CD14-positive monocyte (primary cell): ENCODE measurements at regions not wholly inside any gene's neighbourhood (a gene's known extent, or its start where the extent isn't known, plus 50 kb on each side); places are given as distances from the start of the nearest gene placed in this dataset.
"Not testable (repeated sequence)": the region's sequence is repeated elsewhere in the genome, so short reads cannot be mapped to it uniquely, and the experiment has no call there.

Source experiments
- DNase-seq, 3 donors: peaks; one replicate each; pipeline ENCODE4 v3.0.0-alpha.2; 2011 to 2022
- H2AFZ ChIP-seq: 2 replicates; pipeline ENCODE4 v1.6.0; 2012; ENCODE audit warnings: mild to moderate bottlenecking, low read depth, low read length, inconsistent platforms; ENCODE audit not compliant: insufficient read depth, poor library complexity, severe bottlenecking
- H3K27ac ChIP-seq, 2 donors: 1 replicate in 1 of 2; 2 replicates in 1 of 2; pipeline ENCODE4 v1.5.1; 2012 to 2013; ENCODE audit warnings: low read length in 2 of 2, control low read depth in 1 of 2, inconsistent platforms in 1 of 2, low read depth in 1 of 2, mild to moderate bottlenecking in 1 of 2
- H3K27me3 ChIP-seq, 2 donors: one replicate each; pipeline versions ENCODE4 v1.6.0 to v1.6.1; 2011 to 2013; ENCODE audit warnings: low read length in 2 of 2; ENCODE audit not compliant: control insufficient read depth in 2 of 2, insufficient read depth in 2 of 2
- H3K36me3 ChIP-seq, 2 donors: replicated peaks in 1 of 2; 1 replicate in 1 of 2; 2 replicates in 1 of 2; pipeline versions ENCODE4 v1.5.1 to v1.6.1; 2012 to 2013; ENCODE audit warnings: low read length in 2 of 2, control low read depth in 1 of 2, inconsistent platforms in 1 of 2, mild to moderate bottlenecking in 1 of 2; ENCODE audit not compliant: insufficient read depth in 2 of 2, control insufficient read depth in 1 of 2
- H3K4me1 ChIP-seq, 2 donors: 1 replicate in 1 of 2; 2 replicates in 1 of 2; pipeline versions ENCODE4 v1.5.1 to v1.6.1; 2012 to 2013; ENCODE audit warnings: low read length in 2 of 2, control low read depth in 1 of 2, inconsistent platforms in 1 of 2, mild to moderate bottlenecking in 1 of 2, moderate library complexity in 1 of 2; ENCODE audit not compliant: insufficient read depth in 2 of 2, control insufficient read depth in 1 of 2
- H3K4me2 ChIP-seq: replicated peaks from 2 replicates; pipeline ENCODE3; 2012; ENCODE audit warnings: low read length, moderate library complexity, mild to moderate bottlenecking; ENCODE audit not compliant: poor library complexity, severe bottlenecking; ENCODE audit errors: extremely low read depth
- H3K4me3 ChIP-seq, 3 experiments: fragments of 200-600 bp in 1 of 3; sonication (generic) in 1 of 3; replicated peaks in 1 of 3; 1 replicate in 2 of 3; 2 replicates in 1 of 3; pipeline ENCODE4 v1.5.1; 2011 to 2013; ENCODE audit warnings: low read length in 3 of 3, mild to moderate bottlenecking in 3 of 3, control low read depth in 2 of 3, low read depth in 2 of 3, inconsistent platforms in 1 of 3, moderate library complexity in 1 of 3
- H3K79me2 ChIP-seq: 2 replicates; pipeline ENCODE4 v1.6.0; 2012; ENCODE audit warnings: mild to moderate bottlenecking, control low read depth, inconsistent platforms, low read length, moderate library complexity; ENCODE audit not compliant: insufficient read depth
- H3K9ac ChIP-seq: 2 replicates; pipeline ENCODE4 v1.6.0; 2017; ENCODE audit warnings: low read length, mild to moderate bottlenecking; ENCODE audit not compliant: insufficient read depth, poor library complexity, severe bottlenecking
- H3K9me3 ChIP-seq, 2 donors: replicated peaks in 1 of 2; 1 replicate in 1 of 2; 2 replicates in 1 of 2; pipeline versions ENCODE4 v1.5.1 to v1.6.1; 2012 to 2013; ENCODE audit warnings: low read length in 2 of 2, control low read depth in 1 of 2; ENCODE audit not compliant: control insufficient read depth in 1 of 2, insufficient read depth in 1 of 2
- H4K20me1 ChIP-seq: 2 replicates; pipeline ENCODE4 v1.6.0; 2012; ENCODE audit warnings: mild to moderate bottlenecking, low read length, control low read depth, moderate library complexity; ENCODE audit not compliant: insufficient read depth
- H3K27ac Mint-ChIP-seq, 7 donors: one replicate each; pipeline ENCODE4 v1.8.0; 2020; ENCODE audit warnings: mild to moderate bottlenecking in 7 of 7, mixed read lengths in 7 of 7, moderate library complexity in 6 of 7, inconsistent platforms in 2 of 7
- H3K27me3 Mint-ChIP-seq, 3 donors: one replicate each; pipeline ENCODE4 v1.8.0; 2021 to 2022; ENCODE audit warnings: low read depth in 3 of 3, mild to moderate bottlenecking in 3 of 3, mixed read lengths in 3 of 3, moderate library complexity in 3 of 3, inconsistent platforms in 1 of 3
- H3K36me3 Mint-ChIP-seq, 2 donors: one replicate each; pipeline ENCODE4 v1.8.0; 2020; ENCODE audit warnings: mixed read lengths in 2 of 2, inconsistent platforms in 1 of 2, mild to moderate bottlenecking in 1 of 2
- H3K4me1 Mint-ChIP-seq: one replicate; pipeline ENCODE4 v1.8.0; 2020; ENCODE audit warnings: mild to moderate bottlenecking, mixed read lengths
- H3K4me3 Mint-ChIP-seq, 2 donors: one replicate each; pipeline ENCODE4 v1.8.0; 2020; ENCODE audit warnings: mild to moderate bottlenecking in 2 of 2, mixed read lengths in 2 of 2, moderate library complexity in 1 of 2
- H3K9me3 Mint-ChIP-seq, 7 donors: one replicate each; pipeline ENCODE4 v1.8.0; 2020 to 2022; ENCODE audit warnings: mixed read lengths in 7 of 7, mild to moderate bottlenecking in 6 of 7, moderate library complexity in 6 of 7, inconsistent platforms in 2 of 7
- WGBS: methylation state at CpG from one replicate; pipeline ENCODE4 v1.1.5; 2013; ENCODE audit warnings: missing lambda C conversion rate; ENCODE audit not compliant: insufficient coverage; 5-methylcytosine and 5-hydroxymethylcytosine counted together
- intact Hi-C, 2 donors: fragments of 100-400 bp; cut with micrococcal nuclease; formaldehyde crosslinking; loops; one replicate each; pipeline versions ENCODE4 v1.15.0 to v1.15.1; 2023
- TF ChIP-seq, protein P1 (sequence below): fragments of 200-600 bp; IDR thresholded peaks from one replicate; pipeline ENCODE4 v1.8.0; 2022; ENCODE audit warnings: antibody characterized with exemption, mild to moderate bottlenecking

GRCh38 chr20:50333812-50334211, 143.2 kb downstream of the CEBPB start:
- Histone ChIP-seq H3K4me2 (no peak overlapping the region), H3K27ac (no peak overlapping the region), H2AFZ (no peak overlapping the region), H3K4me3 (no peak overlapping the region), H3K36me3 (no peaks in the 10 kb centered on the region), H4K20me1 (no peaks in the 10 kb centered on the region), H3K9me3 (no peaks in the 10 kb centered on the region), H3K79me2 (no peaks in the 10 kb centered on the region), H3K9ac (no peak overlapping the region), H3K27me3 (no peaks in the 10 kb centered on the region), H3K4me1 (peaks cover 57 to 73% of the 10 kb centered on the region in 2 donors)
- intact Hi-C loops = no loop called here
- Mint-ChIP-seq H3K27ac (peak overlapping the region in 2 of 7 donors; percentile 68 to 82), H3K27me3 (peaks cover 0 to 6% (median 0%) of the 10 kb centered on the region in 3 donors), H3K36me3 (peaks cover 0 to 4% of the 10 kb centered on the region in 2 donors), H3K9me3 (no peaks in the 10 kb centered on the region), H3K4me3 (no peak overlapping the region), H3K4me1 (peaks cover 62% of the 10 kb centered on the region)
- TF ChIP-seq, protein P1, sequence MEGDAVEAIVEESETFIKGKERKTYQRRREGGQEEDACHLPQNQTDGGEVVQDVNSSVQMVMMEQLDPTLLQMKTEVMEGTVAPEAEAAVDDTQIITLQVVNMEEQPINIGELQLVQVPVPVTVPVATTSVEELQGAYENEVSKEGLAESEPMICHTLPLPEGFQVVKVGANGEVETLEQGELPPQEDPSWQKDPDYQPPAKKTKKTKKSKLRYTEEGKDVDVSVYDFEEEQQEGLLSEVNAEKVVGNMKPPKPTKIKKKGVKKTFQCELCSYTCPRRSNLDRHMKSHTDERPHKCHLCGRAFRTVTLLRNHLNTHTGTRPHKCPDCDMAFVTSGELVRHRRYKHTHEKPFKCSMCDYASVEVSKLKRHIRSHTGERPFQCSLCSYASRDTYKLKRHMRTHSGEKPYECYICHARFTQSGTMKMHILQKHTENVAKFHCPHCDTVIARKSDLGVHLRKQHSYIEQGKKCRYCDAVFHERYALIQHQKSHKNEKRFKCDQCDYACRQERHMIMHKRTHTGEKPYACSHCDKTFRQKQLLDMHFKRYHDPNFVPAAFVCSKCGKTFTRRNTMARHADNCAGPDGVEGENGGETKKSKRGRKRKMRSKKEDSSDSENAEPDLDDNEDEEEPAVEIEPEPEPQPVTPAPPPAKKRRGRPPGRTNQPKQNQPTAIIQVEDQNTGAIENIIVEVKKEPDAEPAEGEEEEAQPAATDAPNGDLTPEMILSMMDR = no peak
- WGBS = 96% methylated on average over 3 of the region's 8 CpGs
- no peak for DNase-seq

DNA sequence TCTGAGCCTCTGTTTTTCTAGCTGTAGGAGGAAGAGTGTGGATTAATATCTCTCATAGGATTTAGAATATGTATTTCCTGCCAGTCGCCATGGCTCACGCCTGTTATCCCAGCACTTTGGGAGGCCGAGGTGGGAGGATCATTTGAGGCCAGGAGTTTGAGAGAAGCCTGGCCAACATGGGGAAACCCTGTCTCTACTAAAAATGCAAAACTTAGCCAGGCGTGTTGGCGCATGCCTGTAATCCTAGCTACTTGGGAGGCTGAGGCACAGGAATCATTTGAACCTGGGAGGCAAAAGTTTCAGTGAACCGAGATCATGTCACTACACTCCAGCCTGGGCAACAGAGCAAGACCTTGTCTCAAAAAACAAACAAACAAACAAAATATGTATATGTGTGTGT, 143.9 kb downstream of the CEBPB start:
- 100% methylated on average over 2 of the region's 6 CpGs for WGBS
- peaks cover 69% of the 10 kb centered on the region for H3K4me1 Mint-ChIP-seq
- H3K4me2 ChIP-seq, H3K79me2 ChIP-seq, H2AFZ ChIP-seq, intact Hi-C loops, H3K27me3 ChIP-seq, H3K4me3 ChIP-seq, H3K9ac ChIP-seq, DNase-seq, H4K20me1 ChIP-seq, H3K4me3 Mint-ChIP-seq, H3K36me3 ChIP-seq, H3K27me3 Mint-ChIP-seq, H3K9me3 Mint-ChIP-seq, H3K9me3 ChIP-seq, H3K27ac ChIP-seq, H3K36me3 Mint-ChIP-seq: not testable (repeated sequence)
- peaks cover 64 to 80% of the 10 kb centered on the region in 2 donors for H3K4me1 ChIP-seq
- peak overlapping the region in 2 of 7 donors; percentile 46 to 52 for H3K27ac Mint-ChIP-seq
